Mesodermal cell (in vitro differentiated cells): ENCODE measurements at regions not wholly inside any gene's neighbourhood (a gene's known extent, or its start where the extent isn't known, plus 50 kb on each side); places are given as distances from the start of the nearest gene placed in this dataset.

Experiments used
- H3K27ac ChIP-seq: 2 replicates; pipeline ENCODE4 v1.7.0; 2013; ENCODE audit warnings: mild to moderate bottlenecking, low read depth, low read length, moderate library complexity; ENCODE audit not compliant: severe bottlenecking
- H3K36me3 ChIP-seq: 2 replicates; pipeline ENCODE4 v1.7.1; 2013; ENCODE audit warnings: mild to moderate bottlenecking, low read length, moderate library complexity; ENCODE audit not compliant: control insufficient read depth, insufficient read depth
- H3K4me1 ChIP-seq: one replicate; pipeline ENCODE4 v1.7.1; 2013; ENCODE audit warnings: mild to moderate bottlenecking, low read length; ENCODE audit not compliant: insufficient read depth, control insufficient read depth, poor library complexity, severe bottlenecking
- H3K4me3 ChIP-seq: 2 replicates; pipeline ENCODE4 v1.7.0; 2013; ENCODE audit warnings: low read length, control low read depth, mild to moderate bottlenecking; ENCODE audit not compliant: insufficient read depth, poor library complexity, severe bottlenecking; ENCODE audit errors: extremely low read depth
- H3K9me3 ChIP-seq: 2 replicates; pipeline ENCODE4 v1.7.1; 2013; ENCODE audit warnings: mild to moderate bottlenecking, low read length, moderate library complexity; ENCODE audit not compliant: control insufficient read depth
- WGBS, 2 experiments: methylation state at CpG; one replicate each; pipeline ENCODE4 v1.1.5; 2013; ENCODE audit warnings: missing lambda C conversion rate in 2 of 2; ENCODE audit not compliant: insufficient coverage in 2 of 2; 5-methylcytosine and 5-hydroxymethylcytosine counted together

DNA sequence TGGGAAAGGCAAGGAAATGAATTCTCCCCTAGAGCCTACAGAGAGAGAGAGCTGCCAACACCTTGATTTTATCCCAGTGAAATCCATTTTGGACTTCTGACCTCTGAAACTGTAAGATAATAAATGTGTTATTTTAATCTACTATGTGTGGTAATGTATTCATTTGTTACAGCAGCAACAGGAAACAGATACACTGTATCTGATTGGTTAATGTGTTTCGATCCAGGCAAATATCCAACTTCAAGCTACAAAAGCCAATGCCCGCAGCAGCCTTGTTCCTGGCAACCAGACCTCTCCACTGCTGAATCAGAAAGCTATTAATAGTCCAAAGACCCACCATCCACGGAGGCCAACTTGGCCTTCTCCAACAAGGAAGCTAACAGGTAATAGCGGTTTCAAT lies 318.1 kb downstream of the PTTG2 start:
- Histone ChIP-seq H3K27ac (no peak overlapping the region), H3K4me3 (no peak overlapping the region), H3K36me3 (no peaks in the 10 kb centered on the region), H3K4me1 (peaks cover 2% of the 10 kb centered on the region), H3K9me3 (no peaks in the 10 kb centered on the region)
- WGBS, 2 experiments: 92 to 95% methylated on average over 2 to 4 of the region's 4 CpGs

DNA sequence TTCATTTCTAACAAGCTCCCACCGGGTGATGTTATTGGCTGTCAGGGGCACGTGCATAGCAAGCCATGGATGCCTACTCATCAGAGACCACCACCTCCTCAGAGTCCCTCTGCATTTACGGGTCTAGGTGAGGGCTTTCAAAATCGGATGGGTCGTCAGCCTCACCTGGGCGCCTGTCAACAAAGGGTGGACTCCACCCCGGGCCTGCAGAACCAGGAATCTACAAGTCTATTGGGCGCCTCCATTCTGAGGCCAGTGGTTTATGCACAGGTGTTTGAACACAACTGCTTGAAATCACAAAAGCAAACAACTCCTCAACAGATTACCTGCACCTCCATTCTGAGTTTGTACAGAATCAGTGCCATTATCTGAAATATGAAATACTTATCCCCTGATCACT lies 318.9 kb downstream of the PTTG2 start:
- Histone ChIP-seq H3K9me3 (no peaks in the 10 kb centered on the region), H3K4me1 (peaks cover 2% of the 10 kb centered on the region), H3K36me3 (no peaks in the 10 kb centered on the region), H3K4me3 (no peak overlapping the region), H3K27ac (no peak overlapping the region)
- 91% methylated on average over 7 to 8 of the region's 8 CpGs for WGBS, 2 experiments

DNA sequence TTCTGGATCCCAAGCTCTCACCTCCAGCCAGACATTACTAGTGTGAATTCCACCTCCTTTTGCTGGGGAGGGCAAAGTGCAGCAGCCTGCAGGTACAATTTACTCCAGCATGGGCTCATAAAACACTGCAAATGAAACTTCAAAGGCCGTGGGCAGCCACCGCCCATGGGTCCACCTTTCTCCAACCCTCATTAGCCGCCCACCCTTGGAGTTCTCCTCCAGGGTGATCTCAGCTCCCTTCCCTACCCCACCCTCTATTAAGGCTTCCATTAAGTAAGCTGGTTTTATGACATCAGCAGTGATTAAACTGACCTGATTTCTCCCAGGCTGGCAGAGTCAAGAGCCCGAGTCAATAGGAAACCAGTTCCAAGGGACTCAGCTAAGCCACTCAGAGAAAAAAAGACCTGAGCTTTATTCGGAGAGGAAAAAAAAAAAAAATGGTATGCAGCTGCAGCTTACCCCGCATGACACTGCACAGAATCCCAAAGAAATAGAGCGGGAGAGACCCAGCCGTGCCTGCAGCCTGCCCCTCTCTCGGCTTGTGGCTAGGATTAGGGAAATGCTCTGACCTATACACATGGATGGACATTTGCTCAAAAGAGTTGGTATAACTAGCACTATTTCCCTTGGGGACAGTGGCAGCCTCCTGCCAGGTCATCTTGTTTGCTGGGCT lies 319.6 kb downstream of the PTTG2 start:
- WGBS, 2 experiments: 61 to 75% methylated on average over 7 of the region's 9 CpGs
- no peak overlapping the region for H3K4me3 ChIP-seq
- H3K9me3 ChIP-seq: no peaks in the 10 kb centered on the region
- H3K27ac ChIP-seq: no peak overlapping the region
- H3K36me3 ChIP-seq: no peaks in the 10 kb centered on the region
- H3K4me1 ChIP-seq: peaks cover 2% of the 10 kb centered on the region

DNA sequence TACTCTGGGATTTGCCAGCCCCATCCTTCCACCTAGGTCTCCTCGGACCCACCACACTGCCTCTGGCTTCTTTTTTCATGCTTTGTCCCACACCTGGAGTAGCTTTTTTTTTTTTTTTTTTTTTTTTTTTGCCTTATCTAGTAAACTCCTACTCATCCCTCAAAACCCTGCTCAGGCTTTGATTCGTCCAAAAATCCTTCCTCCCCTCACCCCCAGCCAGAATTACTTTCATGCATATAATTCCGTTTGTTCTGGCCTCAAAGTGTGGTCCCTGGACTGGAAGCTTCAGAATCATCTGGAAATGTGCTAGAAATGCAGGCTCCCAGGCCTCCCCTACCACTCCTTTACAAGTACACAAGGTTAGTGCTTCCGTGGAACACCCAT lies 320.1 kb downstream of the PTTG2 start:
- 84 to 87% methylated on average over 3 to 4 of the region's 4 CpGs for WGBS, 2 experiments
- no peak overlapping the region for H3K27ac ChIP-seq
- no peaks in the 10 kb centered on the region for H3K9me3 ChIP-seq
- H3K4me3 ChIP-seq: no peak overlapping the region
- no peaks in the 10 kb centered on the region for H3K36me3 ChIP-seq
- peaks cover 2% of the 10 kb centered on the region for H3K4me1 ChIP-seq

DNA sequence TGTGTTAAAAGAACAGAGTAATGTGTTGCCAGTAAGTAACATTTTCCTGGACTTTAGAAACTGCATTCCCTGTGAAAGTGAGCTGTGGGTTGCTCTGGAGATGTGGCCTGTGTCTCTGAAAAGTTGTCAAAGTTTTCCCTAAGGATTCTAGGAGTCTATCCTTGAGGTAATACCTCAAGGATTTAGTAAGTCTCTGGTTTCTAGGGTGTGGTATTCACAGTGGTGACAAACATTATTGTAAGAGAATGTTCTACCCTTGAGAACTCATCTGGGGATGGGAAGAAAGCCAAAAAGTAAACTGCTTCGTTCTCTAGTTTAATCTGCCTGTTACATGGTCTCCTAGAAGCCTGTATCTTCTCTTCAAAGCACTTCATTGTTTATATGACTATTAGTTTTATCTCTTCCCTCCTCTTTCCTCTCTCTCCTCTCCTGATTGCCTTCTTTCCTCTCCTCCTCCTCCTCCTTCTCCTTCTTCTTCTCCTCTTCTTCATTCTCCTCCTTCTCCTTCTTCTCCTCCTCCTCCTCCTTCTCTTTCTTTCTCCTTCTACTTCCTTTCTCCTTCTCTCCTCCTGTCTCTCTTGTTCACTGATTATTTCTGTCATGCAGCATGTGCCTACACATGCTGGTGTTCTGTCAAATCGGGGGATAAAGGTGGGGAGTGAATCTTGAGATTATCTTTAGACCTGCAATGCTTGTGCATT lies 321.3 kb downstream of the PTTG2 start:
- H3K36me3 ChIP-seq: no peaks in the 10 kb centered on the region
- H3K4me1 ChIP-seq: peaks cover 2% of the 10 kb centered on the region
- H3K4me3 ChIP-seq: no peak overlapping the region
- H3K9me3 ChIP-seq: no peaks in the 10 kb centered on the region
- 80 to 100% methylated on average over 1 of the region's 2 CpGs for WGBS, 2 experiments
- H3K27ac ChIP-seq: no peak overlapping the region

DNA sequence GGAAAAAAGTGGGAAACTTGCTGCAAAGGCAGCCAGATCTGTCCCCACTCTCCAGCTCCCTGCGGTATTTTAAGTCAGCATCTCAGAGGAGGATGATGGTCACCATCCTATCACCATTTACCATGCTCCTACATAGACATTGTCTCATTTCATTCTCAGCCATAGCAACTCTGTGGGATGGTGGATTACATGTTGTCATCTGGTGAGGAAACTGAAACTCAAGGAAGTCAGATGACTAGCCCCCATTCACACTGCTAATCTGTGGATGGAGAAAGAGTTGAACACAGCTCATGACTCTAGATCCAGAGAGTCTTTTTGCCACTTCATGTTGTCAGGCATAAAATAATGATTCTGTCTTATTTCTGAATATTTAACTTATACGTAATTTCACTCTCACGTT lies 323.5 kb downstream of the PTTG2 start:
- H3K4me1 ChIP-seq: peaks cover 2% of the 10 kb centered on the region
- no peaks in the 10 kb centered on the region for H3K36me3 ChIP-seq
- no CpG with 5 or more reads among the region's 3 CpGs for WGBS, 2 experiments
- H3K27ac ChIP-seq: no peak overlapping the region
- no peaks in the 10 kb centered on the region for H3K9me3 ChIP-seq
- no peak overlapping the region for H3K4me3 ChIP-seq

DNA sequence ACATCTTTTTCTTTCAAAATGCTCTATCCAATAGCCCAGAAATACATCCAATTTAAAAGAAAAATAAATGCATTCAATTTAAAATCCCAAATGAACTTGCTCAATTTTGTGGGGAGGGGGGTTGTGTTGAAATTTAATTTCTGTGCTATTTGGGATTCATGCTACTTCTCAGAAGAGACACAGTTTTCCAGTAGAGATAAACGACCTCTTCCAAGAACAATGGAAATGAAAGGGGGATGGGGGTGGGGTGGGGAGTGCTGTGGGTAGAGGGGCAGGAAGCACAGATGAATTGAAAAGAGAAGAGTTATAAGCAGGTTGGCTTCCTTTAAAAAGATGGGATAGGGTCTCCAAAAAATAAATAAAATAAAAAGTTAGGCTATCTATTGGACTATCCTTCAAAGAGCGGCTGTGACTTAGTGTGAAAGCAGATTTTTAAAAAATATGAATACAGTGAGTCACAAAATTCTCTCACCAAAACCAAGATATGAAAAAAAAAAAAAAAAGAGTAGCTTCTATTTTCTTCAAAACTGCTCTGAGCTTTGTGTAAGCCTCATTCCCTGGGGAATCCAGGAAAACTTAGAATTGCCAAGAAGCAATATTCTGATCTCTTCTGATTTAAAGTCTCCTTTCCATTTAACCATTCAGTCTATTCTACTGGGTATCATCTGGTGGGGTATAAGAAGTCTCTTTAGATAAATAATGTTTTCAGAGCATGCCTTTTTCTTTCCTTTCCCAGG lies 324.3 kb downstream of the PTTG2 start:
- no peaks in the 10 kb centered on the region for H3K9me3 ChIP-seq
- no peaks in the 10 kb centered on the region for H3K36me3 ChIP-seq
- no peak overlapping the region for H3K27ac ChIP-seq
- peaks cover 2% of the 10 kb centered on the region for H3K4me1 ChIP-seq
- H3K4me3 ChIP-seq: no peak overlapping the region
- WGBS, 2 experiments: 50% methylated on average over 1 of the region's 2 CpGs; no CpG with 5 or more reads in 1 of the 2 experiments

DNA sequence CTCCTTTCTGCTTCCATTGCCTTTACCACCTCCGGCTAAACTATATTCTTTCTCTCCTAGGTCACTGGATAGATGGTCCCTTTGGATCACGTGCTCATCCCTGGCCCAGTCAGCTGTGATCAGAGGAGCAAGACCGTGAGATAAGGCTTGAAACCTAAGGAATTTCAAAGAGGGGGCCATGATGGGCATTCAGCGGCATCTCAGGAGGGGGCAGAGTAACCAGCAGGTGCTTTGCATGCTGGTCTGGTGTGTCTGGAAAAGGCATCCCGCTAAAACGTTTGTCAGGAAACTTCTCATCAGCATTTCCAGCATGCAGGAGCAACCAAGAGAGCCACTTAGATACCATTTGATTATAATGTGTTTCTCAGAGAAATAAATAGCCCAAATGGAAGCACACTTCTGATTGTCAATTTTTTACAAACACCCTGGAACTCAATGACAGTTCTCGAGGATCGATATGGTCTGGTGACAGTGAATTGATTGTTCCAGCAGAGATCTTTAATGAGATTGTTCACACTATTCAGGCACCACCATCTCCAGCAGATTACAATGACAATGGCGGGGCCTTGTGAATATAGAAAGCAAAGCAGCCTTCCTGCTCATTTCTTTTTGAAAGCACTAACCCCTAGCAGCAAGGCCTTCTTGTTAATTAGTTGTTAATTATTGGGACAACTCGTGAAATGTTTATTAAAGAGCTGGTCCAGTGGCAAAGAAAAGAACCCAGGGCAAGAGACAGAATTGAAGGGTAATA lies 327.1 kb downstream of the PTTG2 start:
- WGBS, 2 experiments: 27 to 45% methylated on average over 7 of the region's 10 CpGs
- Histone ChIP-seq H3K4me1 (no peaks in the 10 kb centered on the region), H3K36me3 (no peaks in the 10 kb centered on the region), H3K4me3 (no peak overlapping the region), H3K9me3 (no peaks in the 10 kb centered on the region), H3K27ac (no peak overlapping the region)

DNA sequence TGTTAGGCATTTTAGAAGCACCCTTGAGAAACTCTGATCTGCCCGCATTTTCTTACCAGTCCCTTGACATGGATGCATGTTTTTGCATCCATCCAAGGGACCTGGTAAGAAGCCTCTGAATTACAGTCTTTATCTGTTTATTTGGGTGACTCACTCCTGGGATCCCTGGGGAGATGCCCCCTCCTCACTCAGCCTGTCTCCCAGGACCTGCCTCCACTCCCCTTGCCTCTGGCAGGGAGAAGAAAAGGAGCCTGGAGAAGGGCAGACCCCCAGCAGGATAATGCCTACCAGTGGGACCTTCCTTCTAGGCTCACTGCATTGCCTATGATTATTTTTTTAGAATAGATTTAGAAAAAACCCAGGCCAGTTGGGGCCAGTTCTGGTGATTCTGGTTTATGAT lies 329.4 kb downstream of the PTTG2 start:
- Histone ChIP-seq H3K4me1 (no peaks in the 10 kb centered on the region), H3K27ac (no peak overlapping the region), H3K4me3 (no peak overlapping the region), H3K9me3 (peaks cover 22% of the 10 kb centered on the region), H3K36me3 (no peaks in the 10 kb centered on the region)
- 92 to 100% methylated on average over 1 of the region's 1 CpG for WGBS, 2 experiments

DNA sequence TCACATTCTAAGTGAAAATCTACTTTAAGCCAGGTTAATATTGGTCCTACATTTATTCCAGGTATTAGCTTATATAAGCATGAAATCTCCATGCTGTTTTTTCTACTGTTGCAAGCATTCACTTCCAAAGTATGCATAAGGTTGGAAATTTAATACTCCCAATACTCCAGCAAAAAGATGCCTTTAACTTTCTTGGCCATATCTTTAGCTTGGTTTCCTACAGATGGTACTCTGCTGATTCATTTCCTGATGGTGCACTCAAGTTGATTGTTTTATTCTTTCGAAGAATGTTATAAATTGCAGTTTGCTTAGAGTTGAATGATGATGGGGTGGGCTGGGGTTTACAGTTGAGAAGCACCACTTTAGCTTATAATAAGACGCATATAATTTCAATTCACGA lies 330.2 kb downstream of the PTTG2 start:
- no peak overlapping the region for H3K4me3 ChIP-seq
- WGBS, 2 experiments: 60% methylated on average over 1 of the region's 3 CpGs; no CpG with 5 or more reads in 1 of the 2 experiments
- H3K36me3 ChIP-seq: no peaks in the 10 kb centered on the region
- peaks cover 22% of the 10 kb centered on the region for H3K9me3 ChIP-seq
- H3K4me1 ChIP-seq: no peaks in the 10 kb centered on the region
- H3K27ac ChIP-seq: no peak overlapping the region
